RCC 7860 (cell line): ENCODE measurements at regions not wholly inside any gene's neighbourhood (a gene's known extent, or its start where the extent isn't known, plus 50 kb on each side); places are given as distances from the start of the nearest gene placed in this dataset.
"Not testable (repeated sequence)": the region's sequence is repeated elsewhere in the genome, so short reads cannot be mapped to it uniquely, and the experiment has no call there.

Experiments used
- DNase-seq: peaks from one replicate; pipeline ENCODE4 v3.0.0-alpha.2; 2015; ENCODE audit warnings: low spot score
- FAIRE-seq: peaks from 2 replicates; lab custom pipeline; 2012; peaks lifted over from hg19 to GRCh38; lab: Jason Lieb, UNC

- not testable (repeated sequence) for FAIRE-seq, DNase-seq
Measured at GRCh38 chr17:33959098-33959497, 296.0 kb upstream of the CCL2 start.

DNA sequence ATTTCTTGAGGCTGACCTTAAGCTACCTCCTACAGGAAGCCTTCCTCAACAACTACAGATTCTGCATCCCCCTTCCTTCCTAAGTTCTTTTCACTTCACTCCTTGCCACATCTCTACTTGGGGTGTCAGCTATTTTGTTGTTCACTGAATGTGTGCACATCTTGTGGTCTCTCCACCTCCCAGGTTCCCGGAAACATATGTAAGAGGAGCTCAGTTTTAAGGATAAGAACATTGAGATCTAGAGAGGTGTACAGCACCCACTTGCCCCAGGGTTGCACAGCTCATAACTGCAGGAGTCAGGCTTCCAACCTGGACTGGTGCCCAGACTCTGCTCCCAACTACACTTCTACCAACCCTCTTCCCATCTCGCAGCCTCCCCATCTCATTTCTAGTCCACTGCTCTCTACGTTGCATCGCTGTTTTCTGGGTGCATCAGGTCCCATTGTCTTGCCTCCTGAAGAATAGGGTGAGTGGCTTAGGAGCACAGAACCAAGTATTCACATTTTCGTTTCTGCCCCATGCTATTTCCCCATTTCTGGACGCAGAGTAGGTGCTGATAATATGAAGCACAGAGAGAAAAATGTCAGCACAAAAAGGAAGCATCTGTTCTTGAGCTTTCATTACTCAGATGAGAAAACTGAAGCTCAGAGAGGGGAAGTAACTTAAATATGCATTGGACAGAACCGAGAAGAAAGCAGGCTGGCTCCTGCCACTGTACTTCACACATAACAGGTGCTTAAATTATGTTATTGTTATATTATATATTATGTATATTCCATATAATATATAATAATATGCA, 292.0 kb upstream of the CCL2 start:
- DNase-seq (no peak), FAIRE-seq (no peak)

- no peak for FAIRE-seq
- no peak for DNase-seq
Measured at GRCh38 chr17:33964344-33964979, 290.6 kb upstream of the CCL2 start.

- DNase-seq (no peak), FAIRE-seq (no peak)
Measured at GRCh38 chr17:33966410-33967059, 288.6 kb upstream of the CCL2 start.

DNA sequence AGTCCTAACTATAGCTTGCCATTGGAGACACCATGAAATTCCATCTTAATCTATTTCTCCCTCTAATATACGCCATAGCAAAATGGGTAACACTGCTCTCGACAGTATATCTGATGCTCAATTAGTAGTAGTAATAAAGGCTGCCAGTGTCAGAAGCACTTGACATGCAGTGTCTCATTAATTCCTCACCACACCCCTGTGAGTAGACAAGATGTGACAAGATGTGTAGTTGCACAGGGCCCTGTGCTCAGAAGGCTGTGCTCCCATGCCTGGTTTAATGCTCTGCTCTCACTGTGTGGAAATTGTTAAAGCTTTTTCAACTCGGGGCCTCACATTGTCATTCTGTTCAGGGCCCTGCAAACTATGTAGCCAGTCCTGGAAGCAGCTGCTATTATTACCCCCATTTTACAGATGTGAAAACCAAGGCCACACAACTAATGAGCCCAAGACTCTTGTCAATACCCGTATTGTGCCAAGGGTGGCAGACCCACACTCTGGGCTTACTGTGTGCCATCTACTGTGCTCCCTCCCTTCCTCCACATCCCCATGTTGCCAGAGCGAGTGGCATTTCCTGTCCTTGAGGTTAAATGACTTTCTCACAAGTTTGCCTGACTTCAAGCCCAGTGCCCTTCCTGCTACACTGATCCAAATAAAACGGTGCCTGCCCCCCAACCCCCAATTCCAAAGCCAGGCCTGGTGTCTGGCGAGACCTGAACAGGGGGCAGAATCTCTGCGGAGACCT, 287.3 kb upstream of the CCL2 start:
- no peak for FAIRE-seq

DNA sequence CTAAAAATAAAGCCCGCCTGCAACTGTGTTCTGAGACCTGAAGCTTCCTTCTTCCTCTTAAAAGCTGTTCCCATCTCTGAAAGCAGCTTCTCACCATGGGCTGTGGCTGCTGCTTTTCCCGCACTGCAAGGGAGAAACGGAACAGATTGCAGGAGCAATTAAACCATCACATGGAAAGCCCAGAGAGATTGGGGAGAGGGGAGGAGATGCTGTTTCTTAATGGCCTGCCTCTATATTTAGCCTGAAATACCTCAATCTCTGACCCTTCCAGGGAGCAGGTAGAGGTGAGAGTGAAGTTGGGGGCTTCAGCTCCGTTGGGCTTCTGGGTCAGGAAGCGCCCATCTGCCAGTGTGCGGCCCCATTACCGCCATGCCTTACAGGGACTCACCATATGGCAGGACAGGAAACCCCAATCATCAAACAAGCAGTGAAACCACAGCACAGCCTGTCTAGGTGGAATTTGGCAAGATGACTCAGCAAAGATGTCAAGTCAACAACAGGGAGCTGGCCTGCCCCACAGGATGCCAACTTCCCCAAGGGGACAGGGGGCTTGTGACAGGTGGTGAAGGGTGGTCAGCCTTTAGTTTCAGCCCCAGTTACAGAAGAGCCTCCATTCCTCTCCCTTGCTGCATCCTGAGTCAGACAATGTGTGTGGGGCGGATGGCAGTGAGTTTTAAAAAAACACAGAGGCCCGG, 286.6 kb upstream of the CCL2 start:
- no peak for FAIRE-seq
- no peak for DNase-seq

More for the DNA sequence above, 287.3 kb upstream of the CCL2 start:
- no peak for DNase-seq

DNA sequence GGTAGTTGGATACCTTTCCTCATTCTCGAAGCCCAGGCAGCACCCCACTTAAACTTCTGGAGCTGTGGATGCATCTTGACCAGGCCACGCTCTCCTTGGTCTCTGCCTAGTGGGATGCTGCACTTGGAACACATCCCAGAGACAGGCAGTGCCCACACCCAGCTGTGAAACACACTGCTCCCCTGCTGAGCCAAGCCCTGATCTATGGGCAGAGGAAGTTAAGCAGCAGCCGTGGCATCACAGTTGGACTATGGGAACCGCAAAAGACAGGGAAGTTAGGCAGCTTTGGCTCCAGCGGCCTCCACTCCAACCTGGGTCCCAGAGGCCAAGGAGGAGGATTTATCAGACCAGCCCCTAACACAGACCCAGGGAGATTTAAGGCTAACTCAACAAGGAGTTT, 284.8 kb upstream of the CCL2 start:
- FAIRE-seq (no peak), DNase-seq (no peak)

GRCh38 chr17:33972763-33973162, 282.3 kb upstream of the CCL2 start:
- DNase-seq = no peak
- FAIRE-seq = no peak

DNA sequence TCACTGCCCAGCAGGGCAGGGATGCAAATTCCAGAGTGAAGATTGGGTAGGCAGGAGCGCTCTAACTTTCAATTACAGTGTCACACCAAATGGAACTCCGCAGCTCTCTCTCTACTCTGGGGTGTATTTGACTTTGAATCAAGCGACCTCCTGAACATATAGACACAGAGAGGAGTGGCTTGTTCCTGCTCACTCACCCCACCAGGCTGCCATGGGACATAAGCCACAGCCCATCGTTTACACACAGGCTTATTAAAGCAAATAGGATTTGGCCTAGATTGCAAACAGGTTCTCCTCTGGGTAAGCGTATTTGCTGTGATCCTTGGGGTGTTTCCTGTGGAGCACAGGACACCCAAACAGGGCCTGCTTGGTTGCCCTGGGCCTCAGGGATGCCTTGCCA, 281.6 kb upstream of the CCL2 start:
- no peak for FAIRE-seq

DNA sequence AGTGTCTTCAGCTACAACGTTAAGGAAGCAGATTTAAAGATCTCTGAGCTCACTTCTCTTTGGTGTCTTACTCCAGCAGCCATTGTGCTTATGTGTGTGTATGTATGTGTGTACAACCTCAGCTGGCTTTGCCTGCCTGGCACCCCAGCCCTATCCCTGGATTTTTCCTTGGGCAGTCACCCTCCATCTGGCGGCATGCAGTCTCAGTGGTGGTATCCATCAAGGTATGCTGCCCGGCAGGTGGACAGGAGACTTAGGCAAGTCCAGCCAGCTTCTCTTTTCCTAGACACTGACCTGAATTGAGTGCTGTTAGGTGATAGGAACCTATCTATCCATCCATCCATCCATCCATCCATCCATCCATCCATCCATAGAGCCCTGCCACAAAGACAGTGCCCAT, 280.8 kb upstream of the CCL2 start:
- no peak for FAIRE-seq

More for the DNA sequence above, 281.6 kb upstream of the CCL2 start:
- no peak for DNase-seq

GRCh38 chr17:33976831-33977230, 278.3 kb upstream of the CCL2 start:
- FAIRE-seq (no peak), DNase-seq (no peak)

More for the DNA sequence above, 280.8 kb upstream of the CCL2 start:
- DNase-seq = no peak

DNA sequence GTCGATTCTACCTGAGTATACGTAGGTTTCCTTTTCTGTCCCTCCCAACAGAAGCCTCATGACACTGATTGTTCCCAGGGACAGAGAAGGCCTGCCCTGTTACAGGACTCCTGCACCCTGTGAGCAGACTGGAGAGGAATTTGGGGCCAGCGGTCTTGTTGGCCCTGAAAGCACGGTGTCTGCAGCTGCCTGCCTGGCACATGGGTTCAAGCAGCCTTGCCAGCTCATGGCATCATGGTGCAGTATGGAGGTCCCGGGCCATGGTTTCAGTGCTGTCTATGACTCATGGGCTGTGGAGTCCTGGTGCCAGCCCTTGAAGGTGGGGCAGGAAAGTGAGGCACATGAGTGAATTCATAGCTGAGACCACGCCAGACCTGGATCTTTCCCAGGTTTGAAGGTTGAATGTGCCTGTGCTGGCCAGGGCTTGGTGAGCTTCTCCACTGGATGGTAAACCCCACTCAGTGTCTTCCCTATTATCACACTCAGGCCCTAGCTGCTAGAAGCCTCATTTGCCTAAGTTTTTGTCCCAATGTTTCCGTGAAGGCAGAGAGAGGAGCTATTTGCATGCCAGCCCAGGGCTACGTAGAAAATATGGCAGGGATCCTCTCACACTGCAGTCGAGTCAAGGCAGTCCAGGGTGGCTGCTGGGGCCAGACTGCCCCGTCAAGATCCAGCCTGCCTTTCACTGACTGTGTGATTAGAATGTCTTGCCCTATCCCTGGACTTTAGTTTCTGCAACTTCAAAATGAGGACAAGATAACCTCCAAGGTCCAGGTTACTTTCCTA, 277.2 kb upstream of the CCL2 start:
- no peak for FAIRE-seq

DNA sequence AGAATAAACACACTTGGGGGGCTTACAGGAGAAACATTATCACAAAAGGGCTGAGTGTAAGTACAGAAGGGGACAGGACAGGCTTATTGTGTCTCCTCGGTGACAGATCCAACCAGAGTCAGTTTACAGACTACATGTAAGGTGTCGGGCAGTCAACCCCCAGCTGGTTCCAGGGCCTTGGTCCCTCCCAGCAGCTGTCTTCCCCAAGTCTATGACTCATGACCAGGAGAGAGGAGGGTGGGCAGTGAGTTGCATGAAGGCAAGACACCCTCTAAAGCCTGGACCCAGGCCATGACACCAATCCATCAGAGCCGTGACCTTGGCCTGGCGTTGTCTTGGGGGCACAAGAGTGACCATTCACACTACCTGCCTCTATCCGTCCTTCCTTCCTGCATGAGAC, 276.2 kb upstream of the CCL2 start:
- DNase-seq (no peak), FAIRE-seq (no peak)

More for the DNA sequence above, 277.2 kb upstream of the CCL2 start:
- DNase-seq = no peak

- no peak for DNase-seq
- FAIRE-seq = no peak
Measured at GRCh38 chr17:33980193-33980592, 274.9 kb upstream of the CCL2 start.

- FAIRE-seq (no peak), DNase-seq (no peak)
Measured at GRCh38 chr17:33981711-33982601, 273.1 kb upstream of the CCL2 start.

DNA sequence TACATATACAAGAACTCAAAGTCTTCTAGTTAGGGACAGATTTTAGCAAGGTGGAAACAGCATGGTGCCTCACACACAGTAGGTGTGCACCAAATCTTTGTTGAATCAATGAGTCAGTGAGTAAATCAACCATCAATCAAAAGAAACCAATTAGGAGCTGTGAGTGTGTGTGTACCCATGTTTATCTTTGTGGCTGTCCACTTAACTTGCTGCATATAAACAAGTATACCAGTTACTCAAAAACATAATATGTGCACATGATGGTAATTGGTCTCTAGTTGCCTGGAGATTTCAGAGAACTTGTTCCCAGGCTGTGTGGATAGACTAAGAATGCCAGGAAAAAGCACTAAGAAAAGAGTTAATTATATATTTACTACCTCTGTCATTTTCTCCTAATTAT, 272.2 kb upstream of the CCL2 start:
- FAIRE-seq = no peak
- DNase-seq = no peak

DNA sequence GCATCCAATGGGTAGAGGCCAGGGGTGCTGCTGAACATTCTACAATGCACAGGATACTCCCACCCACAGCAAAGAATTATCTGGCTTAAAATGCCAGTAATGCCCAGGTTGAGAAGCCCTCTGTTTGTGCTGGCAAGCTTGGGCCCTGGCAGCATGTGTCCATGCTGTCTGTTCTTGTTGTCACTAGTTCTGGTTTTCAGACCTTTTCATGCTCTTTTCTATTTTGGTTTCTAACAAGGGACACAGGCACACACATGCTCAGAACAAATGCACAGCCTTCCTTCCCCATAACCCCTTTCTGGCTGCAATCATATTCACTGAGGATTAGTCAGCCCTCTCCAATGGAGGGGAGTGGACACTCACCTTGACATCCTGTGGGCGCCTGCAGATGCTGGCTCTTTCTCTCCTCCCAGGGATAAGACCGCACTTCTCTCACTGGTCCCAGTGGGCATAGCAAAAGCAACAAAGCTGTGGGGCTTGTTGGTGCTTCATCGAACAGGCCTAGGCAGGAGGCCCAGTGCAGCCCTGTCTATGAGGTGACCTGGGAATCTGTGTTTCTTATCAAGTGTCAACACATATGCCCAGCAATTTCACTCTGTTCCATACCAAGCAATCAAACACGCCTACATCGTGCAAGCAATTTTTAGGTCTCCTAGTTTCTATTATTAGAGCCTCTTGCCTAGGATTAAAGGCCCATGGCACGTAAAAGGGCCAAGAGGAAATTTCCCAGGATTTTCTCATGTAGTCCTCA, 271.1 kb upstream of the CCL2 start:
- FAIRE-seq = no peak
- no peak for DNase-seq

GRCh38 chr17:33986088-33986487, 269.0 kb upstream of the CCL2 start:
- DNase-seq (no peak), FAIRE-seq (no peak)
